Dendritic cell treated with granulocyte-macrophage colony-stimulating factor and Interleukin-4, amounts not matched to agents 40 ng/mL and 50 ng/mL, for 4 days (primary cell): ENCODE measurements at regions not wholly inside any gene's neighbourhood (a gene's known extent, or its start where the extent isn't known, plus 50 kb on each side); places are given as distances from the start of the nearest gene placed in this dataset.

Source experiments
- H3K27ac Mint-ChIP-seq: one replicate; pipeline ENCODE4 v1.8.0; 2022; ENCODE audit warnings: mild to moderate bottlenecking, mixed read lengths
- H3K27me3 Mint-ChIP-seq: one replicate; pipeline ENCODE4 v1.8.0; 2022; ENCODE audit warnings: mild to moderate bottlenecking, mixed read lengths
- H3K36me3 Mint-ChIP-seq: one replicate; pipeline ENCODE4 v1.8.0; 2022; ENCODE audit warnings: low read depth, mixed read lengths
- H3K4me1 Mint-ChIP-seq: one replicate; pipeline ENCODE4 v1.8.0; 2022; ENCODE audit warnings: low read depth, mixed read lengths
- H3K4me3 Mint-ChIP-seq: one replicate; pipeline ENCODE4 v1.8.0; 2022; ENCODE audit warnings: mild to moderate bottlenecking, moderate library complexity, mixed read lengths
- H3K9me3 Mint-ChIP-seq: one replicate; pipeline ENCODE4 v1.8.0; 2022; ENCODE audit warnings: mixed read lengths
- intact Hi-C: fragments of 100-400 bp; cut with micrococcal nuclease; formaldehyde crosslinking; loops from one replicate; pipeline ENCODE4 v1.15.0; 2022

DNA sequence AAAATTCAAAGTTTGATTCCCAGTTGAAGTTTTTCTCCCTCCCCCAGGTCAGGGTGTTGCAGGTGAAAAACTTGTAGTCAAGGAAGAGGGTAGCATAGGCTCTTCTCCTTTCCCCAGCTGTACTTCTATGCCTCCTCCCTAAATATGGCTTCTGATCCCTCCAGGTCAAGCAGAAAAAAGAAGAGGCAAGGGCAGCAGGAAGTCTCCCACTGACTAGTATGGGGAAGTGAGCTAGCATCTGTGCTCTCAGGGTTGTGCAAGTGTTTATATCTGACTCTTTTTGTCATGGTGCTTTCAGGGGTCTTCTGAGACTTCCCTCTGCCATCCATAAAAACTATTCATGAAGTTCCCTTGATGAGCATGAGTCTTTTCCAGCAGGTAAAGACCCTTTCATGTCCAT is 76.0 kb downstream of the ATPSCKMT start:
- no peaks in the 10 kb centered on the region for H3K36me3 Mint-ChIP-seq
- no peak overlapping the region for H3K27ac Mint-ChIP-seq
- intact Hi-C loops, result no loop called here
- H3K9me3 Mint-ChIP-seq, result peaks cover 7% of the 10 kb centered on the region
- H3K27me3 Mint-ChIP-seq, result peaks cover 12% of the 10 kb centered on the region
- no peak overlapping the region for H3K4me3 Mint-ChIP-seq
- H3K4me1 Mint-ChIP-seq, result peaks cover 29% of the 10 kb centered on the region

DNA sequence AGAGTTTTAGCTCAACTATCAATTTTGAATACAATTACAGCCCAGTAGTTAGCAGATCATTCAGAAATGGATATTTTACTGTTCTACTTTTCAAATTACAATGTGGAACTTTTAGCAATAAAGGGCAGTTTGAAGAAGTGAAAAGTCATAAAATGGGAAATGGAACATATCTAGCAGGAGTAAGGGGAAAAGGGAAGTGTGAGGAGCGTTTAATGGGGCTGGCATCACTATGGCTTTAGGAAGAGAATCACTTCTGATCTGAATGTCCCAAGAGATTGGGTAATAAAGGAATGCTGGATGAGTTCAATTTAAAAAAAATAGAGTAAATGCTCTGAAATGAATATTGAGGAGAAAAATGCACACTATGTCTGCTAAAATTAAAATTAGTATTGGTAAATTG is 77.4 kb downstream of the ATPSCKMT start:
- H3K4me3 Mint-ChIP-seq, result peak overlapping the region; percentile 34
- H3K27ac Mint-ChIP-seq, result no peak overlapping the region
- H3K9me3 Mint-ChIP-seq, result peaks cover 7% of the 10 kb centered on the region
- peaks cover 5% of the 10 kb centered on the region for H3K27me3 Mint-ChIP-seq
- intact Hi-C loops, result no loop called here
- H3K36me3 Mint-ChIP-seq, result no peaks in the 10 kb centered on the region
- peaks cover 29% of the 10 kb centered on the region for H3K4me1 Mint-ChIP-seq

DNA sequence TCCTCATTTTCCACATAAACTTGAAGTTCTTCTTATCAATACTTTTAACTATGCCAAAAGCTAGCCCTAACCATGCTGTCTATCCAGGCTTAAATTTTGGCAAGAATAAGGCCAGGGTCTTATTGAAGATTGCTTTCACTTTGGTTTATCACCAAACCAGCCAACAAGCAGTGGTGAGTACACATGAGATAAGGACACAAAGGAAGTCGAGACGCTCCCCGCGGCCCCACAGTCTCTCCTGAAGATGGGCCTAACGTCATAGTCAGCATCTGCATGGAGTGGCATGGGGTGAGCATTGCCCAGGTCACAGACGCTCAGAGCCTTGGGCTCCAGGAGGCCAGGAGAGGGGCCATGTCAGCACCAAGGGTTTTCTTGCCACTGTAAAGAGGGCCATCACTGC is 80.3 kb downstream of the ATPSCKMT start:
- no peak overlapping the region for H3K4me3 Mint-ChIP-seq
- H3K4me1 Mint-ChIP-seq, result peaks cover 29% of the 10 kb centered on the region

DNA sequence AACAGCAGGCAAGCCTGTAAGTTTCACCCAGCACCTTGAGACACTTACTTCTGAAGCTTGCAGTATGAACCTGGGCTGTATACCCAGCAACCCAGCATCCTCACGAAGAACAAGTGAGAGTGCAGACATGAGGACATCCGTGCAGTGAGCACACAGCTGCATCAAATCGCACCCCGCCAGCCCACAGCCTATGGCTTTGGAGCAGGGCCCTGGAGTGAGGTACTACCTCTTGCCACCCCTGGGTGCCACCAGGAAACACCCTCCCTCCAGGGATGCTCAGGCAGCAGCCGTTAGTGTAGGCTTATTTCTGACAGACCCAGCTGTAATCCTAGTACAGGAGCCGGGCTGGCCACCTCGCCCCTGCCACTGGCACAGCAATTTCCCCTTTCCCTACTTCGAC is 81.4 kb downstream of the ATPSCKMT start:
- Mint-ChIP-seq H3K36me3 (no peaks in the 10 kb centered on the region), H3K4me3 (no peak overlapping the region), H3K27ac (no peak overlapping the region), H3K27me3 (peaks cover 11% of the 10 kb centered on the region), H3K4me1 (peaks cover 18% of the 10 kb centered on the region), H3K9me3 (peaks cover 40% of the 10 kb centered on the region)
- intact Hi-C loops, result no loop called here

More for the DNA sequence above, 80.3 kb downstream of the ATPSCKMT start:
- H3K27me3 Mint-ChIP-seq, result peaks cover 10% of the 10 kb centered on the region
- no peaks in the 10 kb centered on the region for H3K36me3 Mint-ChIP-seq
- intact Hi-C loops, result no loop called here
- H3K27ac Mint-ChIP-seq, result no peak overlapping the region
- H3K9me3 Mint-ChIP-seq, result peaks cover 34% of the 10 kb centered on the region

DNA sequence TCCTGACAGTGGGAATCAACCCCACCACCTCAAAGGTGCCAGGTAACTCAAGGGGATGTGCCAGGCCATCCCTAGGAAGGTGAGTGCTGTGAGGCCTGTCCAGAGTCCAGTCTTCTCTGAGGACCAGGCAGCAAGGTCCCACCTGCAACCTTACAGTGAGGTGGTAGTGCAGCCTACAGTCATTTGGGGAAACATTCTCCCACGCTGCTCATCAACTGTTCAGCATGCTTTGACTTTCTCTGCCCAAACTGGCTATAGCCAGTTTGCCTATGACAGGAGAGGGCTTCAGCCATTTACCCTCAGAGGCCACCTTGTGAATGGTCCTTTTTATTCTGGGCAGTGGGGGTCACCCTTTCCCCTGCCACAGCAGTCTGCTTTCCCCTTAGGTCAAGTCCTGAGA is 81.9 kb downstream of the ATPSCKMT start:
- Mint-ChIP-seq H3K4me1 (peaks cover 14% of the 10 kb centered on the region), H3K9me3 (peaks cover 40% of the 10 kb centered on the region), H3K27ac (no peak overlapping the region), H3K36me3 (no peaks in the 10 kb centered on the region), H3K4me3 (no peak overlapping the region), H3K27me3 (peaks cover 14% of the 10 kb centered on the region)
- intact Hi-C loops, result no loop called here

DNA sequence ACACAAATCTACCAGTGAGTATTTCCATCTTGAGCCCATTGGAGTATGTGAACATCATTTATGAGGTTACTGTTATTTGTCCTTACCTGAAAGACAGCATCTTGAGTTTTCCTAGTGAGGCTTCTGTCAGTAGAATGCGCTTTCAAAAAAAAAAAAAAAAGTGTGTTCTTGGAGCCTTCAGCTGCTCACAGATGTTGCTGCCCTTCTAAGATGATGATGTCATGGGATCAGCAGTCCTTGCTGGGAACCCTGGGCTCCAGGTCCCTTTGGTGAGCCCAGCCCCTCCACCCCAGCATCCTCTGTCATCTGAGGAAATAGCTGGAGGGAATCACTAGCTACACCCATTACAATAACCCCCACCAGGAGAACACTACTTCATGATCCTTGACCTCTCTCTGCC is 83.3 kb downstream of the ATPSCKMT start:
- Mint-ChIP-seq H3K4me1 (peaks cover 1% of the 10 kb centered on the region), H3K27me3 (peaks cover 20% of the 10 kb centered on the region), H3K27ac (no peak overlapping the region), H3K36me3 (no peaks in the 10 kb centered on the region), H3K4me3 (no peak overlapping the region), H3K9me3 (peaks cover 40% of the 10 kb centered on the region)
- intact Hi-C loops, result no loop called here

DNA sequence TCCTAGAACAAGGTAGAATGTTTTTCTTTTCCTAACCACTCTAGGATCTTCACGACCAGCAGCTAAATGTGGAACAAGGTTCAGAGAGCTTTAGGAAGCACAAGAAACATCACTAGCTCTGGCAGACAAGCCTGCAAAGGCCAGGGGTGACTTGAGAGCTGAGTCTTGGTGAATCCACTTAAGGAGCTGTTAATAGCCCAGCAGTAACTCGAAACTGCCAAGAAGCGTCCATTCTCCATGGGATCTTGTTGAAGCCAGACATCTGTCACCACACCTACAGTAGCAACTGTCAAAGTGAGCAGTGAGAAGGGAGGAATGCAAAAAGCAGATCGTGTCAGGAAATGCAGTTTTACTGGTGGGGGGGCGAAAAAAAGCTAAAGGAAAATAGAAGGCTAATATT is 87.2 kb downstream of the ATPSCKMT start:
- Mint-ChIP-seq H3K27me3 (peaks cover 22% of the 10 kb centered on the region), H3K36me3 (no peaks in the 10 kb centered on the region), H3K4me1 (no peaks in the 10 kb centered on the region), H3K27ac (no peak overlapping the region), H3K9me3 (peaks cover 33% of the 10 kb centered on the region), H3K4me3 (no peak overlapping the region)
- intact Hi-C loops, result no loop called here

DNA sequence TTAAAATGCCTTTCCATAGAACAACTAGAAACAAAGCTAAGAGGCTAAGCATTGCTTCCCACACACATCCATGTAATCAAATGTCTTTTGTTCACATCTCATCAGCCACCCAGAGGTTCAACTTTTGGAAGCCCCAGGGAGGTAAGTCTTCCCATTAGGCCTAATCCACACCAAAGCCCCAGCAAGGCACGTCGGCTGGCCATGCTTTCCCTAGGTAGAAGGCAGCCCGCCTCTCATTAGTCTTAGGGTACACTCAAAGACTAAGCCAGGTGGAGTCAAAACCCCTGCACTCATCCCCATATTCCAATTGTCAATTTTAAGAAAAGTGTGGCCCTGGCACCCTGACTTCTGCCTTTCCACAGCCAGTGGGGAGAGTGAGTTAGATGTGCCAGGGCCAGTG is 87.9 kb downstream of the ATPSCKMT start:
- Mint-ChIP-seq H3K9me3 (peaks cover 30% of the 10 kb centered on the region), H3K27ac (no peak overlapping the region), H3K27me3 (peaks cover 26% of the 10 kb centered on the region), H3K36me3 (no peaks in the 10 kb centered on the region), H3K4me3 (no peak overlapping the region), H3K4me1 (no peaks in the 10 kb centered on the region)
- intact Hi-C loops, result no loop called here

DNA sequence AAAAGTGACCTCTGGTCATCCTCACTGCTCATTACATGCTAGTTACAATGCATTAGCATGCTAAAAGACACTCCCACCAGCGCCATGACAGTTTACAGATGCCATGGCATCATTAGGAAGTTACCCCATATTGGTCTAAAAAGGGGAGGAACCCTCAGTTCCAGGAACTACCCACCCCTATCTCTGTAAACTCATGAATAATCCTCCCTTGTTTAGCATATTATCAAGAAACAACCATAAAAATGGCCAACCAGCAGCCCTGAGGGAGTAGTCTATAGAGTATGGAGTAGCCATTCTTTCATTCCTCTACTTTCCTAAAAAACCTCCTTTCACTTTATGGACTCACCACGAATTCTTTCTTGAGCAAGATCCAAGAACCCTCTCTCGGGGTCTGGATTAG is 89.4 kb downstream of the ATPSCKMT start:
- intact Hi-C loops, result no loop called here
- Mint-ChIP-seq H3K4me1 (no peaks in the 10 kb centered on the region), H3K27ac (no peak overlapping the region), H3K27me3 (peaks cover 21% of the 10 kb centered on the region), H3K4me3 (no peak overlapping the region), H3K9me3 (peaks cover 15% of the 10 kb centered on the region), H3K36me3 (no peaks in the 10 kb centered on the region)

DNA sequence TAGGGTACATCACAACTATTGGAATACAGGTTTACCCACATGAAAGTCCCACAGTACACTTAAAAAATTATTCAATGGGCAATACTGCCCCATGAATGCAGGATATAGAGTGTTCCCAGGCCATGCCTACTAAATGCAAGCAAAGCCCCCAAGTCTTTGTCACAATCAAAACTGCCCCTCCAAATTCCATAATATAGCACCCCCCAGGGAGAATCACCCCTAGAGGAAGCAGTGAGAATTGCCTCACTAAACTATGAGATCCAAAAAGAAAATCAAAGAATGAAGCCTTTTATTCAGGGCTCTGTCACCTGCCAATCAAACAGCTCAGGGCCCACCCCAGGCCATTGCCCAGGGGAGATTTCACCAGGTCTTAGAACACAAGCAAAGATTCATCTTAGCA is 90.8 kb downstream of the ATPSCKMT start:
- Mint-ChIP-seq H3K4me1 (no peaks in the 10 kb centered on the region), H3K36me3 (no peaks in the 10 kb centered on the region), H3K9me3 (peaks cover 1% of the 10 kb centered on the region), H3K4me3 (no peak overlapping the region), H3K27me3 (peaks cover 21% of the 10 kb centered on the region), H3K27ac (no peak overlapping the region)
- intact Hi-C loops, result no loop called here

DNA sequence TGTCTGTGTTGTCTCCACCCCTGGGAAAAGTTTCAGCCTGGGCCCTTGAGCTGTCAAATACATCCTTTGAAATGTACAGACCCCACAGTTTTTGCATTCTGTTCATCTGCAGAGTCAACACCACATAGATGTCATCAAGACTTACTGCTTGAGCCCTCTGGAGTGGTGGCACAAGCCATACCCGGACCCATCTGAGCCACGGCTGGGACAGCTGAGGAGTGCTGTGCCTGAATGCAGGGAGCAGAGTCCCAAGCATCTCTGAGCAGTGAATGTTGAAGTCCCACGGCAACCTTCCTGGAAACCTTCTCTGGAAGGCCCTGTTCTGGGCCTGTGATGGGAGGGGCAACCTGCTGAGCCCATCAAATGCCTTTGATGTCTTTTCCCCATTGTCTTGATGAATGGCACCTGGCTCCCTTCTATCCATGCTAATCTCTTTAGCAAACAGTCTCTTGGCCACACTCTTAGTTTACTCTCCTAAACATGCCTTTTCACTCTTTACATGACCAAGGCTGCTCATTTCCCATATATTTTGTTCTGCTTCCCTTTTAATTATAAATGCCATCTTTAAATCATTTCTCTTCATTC is 92.5 kb downstream of the ATPSCKMT start:
- Mint-ChIP-seq H3K36me3 (no peaks in the 10 kb centered on the region), H3K27me3 (peaks cover 13% of the 10 kb centered on the region), H3K27ac (no peak overlapping the region), H3K4me3 (no peak overlapping the region), H3K9me3 (no peaks in the 10 kb centered on the region), H3K4me1 (no peaks in the 10 kb centered on the region)
- intact Hi-C loops, result no loop called here

DNA sequence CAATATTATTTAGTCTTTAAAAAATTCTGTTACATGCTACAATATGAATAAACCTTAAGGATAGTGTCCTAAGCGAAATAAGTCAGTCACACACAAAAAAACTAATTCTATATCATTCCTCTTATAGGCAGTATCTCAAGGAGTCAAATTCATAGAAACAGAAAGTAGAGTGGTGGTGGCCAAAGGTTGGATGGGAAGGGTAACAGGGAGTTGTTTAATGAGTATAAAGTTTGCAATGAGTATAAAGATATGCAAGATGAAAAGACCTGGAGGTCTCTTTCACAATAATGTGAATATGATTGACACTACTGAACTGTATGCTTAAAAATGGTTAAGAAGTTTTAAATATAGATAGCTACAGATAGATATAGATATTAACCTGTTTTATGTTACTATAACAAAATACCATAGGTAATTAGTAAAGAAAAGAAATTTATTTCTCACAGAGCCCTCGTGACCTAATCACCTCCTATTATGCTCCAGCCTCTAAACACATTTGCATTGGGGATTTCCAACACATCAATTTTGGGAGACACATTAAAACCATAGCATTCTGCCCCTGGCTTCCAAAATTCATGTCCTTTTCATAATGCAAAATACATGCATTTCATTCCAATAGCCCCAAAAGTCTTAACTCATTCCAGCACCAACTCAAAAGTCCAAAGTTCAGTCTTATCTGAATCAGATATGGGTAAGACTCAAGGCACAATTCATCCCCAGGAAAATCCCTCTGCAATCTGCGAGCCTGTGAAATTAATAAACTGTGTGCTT is 93.6 kb downstream of the ATPSCKMT start:
- intact Hi-C loops, result no loop called here
- Mint-ChIP-seq H3K36me3 (no peaks in the 10 kb centered on the region), H3K4me3 (no peak overlapping the region), H3K27ac (no peak overlapping the region), H3K4me1 (no peaks in the 10 kb centered on the region), H3K9me3 (no peaks in the 10 kb centered on the region), H3K27me3 (peaks cover 8% of the 10 kb centered on the region)

DNA sequence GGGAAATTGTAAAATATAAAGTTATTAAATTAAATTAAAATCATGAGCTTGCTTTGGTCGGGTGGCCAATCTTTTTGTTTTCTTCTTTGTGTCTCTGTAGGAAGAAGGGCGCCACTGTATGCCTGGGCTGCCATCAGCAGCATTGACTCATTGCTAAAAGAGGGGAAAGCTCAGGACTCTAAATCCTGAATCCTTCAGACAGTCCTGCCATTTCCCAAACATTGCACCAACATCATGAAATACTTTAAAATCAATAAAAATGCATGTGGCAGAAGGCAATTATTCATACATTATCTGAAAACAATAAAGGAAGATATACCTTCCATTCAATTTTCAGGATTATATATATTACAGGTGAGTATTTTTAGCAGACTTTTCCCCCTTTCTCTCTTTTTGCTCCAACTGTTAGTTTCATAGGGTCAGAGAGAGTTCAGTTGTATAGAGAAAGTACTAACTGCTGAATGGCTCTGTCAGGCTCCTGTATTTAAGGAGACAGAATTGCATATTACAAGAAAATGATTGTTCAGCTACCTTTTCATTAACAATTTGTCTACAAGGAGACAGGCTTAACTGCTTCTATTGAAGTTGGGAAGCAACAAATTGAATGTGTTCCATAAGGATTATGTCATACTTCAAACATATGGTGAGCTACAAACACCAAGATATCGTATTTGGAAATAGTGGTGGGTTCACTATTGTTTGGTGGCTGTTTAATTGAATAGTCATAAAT is 95.7 kb downstream of the ATPSCKMT start:
- H3K4me3 Mint-ChIP-seq, result no peak overlapping the region
- H3K36me3 Mint-ChIP-seq, result no peaks in the 10 kb centered on the region
- no peaks in the 10 kb centered on the region for H3K9me3 Mint-ChIP-seq

DNA sequence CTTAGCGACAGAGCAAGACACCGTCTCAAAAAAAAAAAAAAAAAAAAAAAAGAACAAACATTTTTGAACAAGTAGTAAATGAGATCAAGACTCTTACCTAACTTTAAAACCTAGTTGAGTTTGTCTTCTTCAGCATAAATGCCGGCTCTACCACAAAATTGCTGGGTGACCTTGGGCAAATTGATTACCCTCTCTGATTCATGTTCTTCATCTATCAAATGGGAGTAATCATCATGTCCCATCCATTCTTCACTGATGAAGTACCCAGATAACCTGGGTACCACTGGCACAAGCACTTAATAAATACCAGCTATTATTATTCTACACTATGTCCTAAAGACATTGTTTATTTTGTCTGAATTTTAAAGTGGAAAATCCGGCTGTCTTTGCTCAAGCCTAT is 96.3 kb downstream of the ATPSCKMT start:
- intact Hi-C loops, result loop anchor here (5.0 kb wide), 1 partner anchor 49 kb away; no protein-coding TSS in a partner anchor
- Mint-ChIP-seq H3K4me1 (no peaks in the 10 kb centered on the region), H3K36me3 (no peaks in the 10 kb centered on the region), H3K4me3 (no peak overlapping the region), H3K27ac (no peak overlapping the region), H3K27me3 (peaks cover 5% of the 10 kb centered on the region), H3K9me3 (no peaks in the 10 kb centered on the region)

More for the DNA sequence above, 95.7 kb downstream of the ATPSCKMT start:
- Mint-ChIP-seq H3K27me3 (peaks cover 5% of the 10 kb centered on the region), H3K4me1 (no peaks in the 10 kb centered on the region), H3K27ac (no peak overlapping the region)
- intact Hi-C loops, result loop anchor here (5.0 kb wide), 1 partner anchor 48 kb away; no protein-coding TSS in a partner anchor
